NB4 (cell line): ENCODE measurements at regions not wholly inside any gene's neighbourhood (a gene's known extent, or its start where the extent isn't known, plus 50 kb on each side); places are given as distances from the start of the nearest gene placed in this dataset.

Experiments used
- DNase-seq: peaks from one replicate; pipeline ENCODE4 v3.0.0; 2010; ENCODE audit warnings: low read depth
- H3K4me3 ChIP-seq: one replicate; pipeline ENCODE4 v1.5.1; 2011; ENCODE audit warnings: mild to moderate bottlenecking, low read depth, low read length, moderate library complexity
- MYC ChIP-seq: IDR thresholded peaks from 2 replicates; pipeline ENCODE4 v1.6.1; 2011; ENCODE audit warnings: low read depth, low read length
- POLR2A ChIP-seq: IDR thresholded peaks from 2 replicates; pipeline ENCODE4 v1.6.1; 2011; ENCODE audit warnings: mild to moderate bottlenecking; ENCODE audit not compliant: insufficient read length; ENCODE audit errors: extremely low read depth
- TF ChIP-seq, protein P1 (sequence below): IDR thresholded peaks from one replicate; pipeline ENCODE4 v1.5.1; 2012; ENCODE audit warnings: low read depth, low read length
- TF ChIP-seq, protein P2 (sequence below): IDR thresholded peaks from 2 replicates; pipeline ENCODE4 v1.6.1; 2011; ENCODE audit warnings: low read depth, low read length

DNA sequence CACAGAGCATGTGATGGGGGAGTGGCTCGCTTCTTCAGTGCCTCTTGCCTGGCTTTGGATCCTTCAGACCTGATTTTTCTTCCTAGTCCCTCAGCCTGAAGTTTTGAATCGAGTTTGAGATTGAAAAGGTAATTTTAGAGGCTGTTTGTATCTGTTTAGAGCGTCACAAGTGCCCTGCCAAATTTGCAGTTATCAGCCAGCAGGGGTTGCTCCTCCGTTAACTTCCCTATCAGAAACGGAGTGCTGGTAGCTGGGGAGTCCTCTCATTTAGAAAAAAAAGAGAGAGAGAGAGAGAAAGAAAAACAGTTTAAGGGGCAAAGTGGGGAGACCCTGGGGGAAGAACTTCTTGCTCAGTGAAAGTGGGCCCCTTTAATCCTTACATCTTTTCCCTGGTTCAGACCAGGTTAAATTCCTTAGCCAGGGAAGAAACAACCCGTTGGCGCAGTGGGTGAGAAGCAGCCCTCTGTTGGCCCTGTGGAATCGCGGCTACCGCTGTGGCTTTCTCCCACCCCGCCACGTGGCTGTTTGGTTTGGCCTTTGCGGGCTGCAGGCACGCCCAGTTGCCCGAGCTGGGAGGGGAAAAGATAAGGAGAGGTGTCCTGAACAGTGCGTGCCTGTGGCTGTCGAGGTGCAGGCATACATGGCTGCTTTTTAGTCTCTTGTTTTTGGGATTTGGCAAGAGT is 576.7 kb upstream of the ACO1 start:
- peak; percentile 33 for DNase-seq
- no peak overlapping the region for H3K4me3 ChIP-seq
- TF ChIP-seq, protein P1, sequence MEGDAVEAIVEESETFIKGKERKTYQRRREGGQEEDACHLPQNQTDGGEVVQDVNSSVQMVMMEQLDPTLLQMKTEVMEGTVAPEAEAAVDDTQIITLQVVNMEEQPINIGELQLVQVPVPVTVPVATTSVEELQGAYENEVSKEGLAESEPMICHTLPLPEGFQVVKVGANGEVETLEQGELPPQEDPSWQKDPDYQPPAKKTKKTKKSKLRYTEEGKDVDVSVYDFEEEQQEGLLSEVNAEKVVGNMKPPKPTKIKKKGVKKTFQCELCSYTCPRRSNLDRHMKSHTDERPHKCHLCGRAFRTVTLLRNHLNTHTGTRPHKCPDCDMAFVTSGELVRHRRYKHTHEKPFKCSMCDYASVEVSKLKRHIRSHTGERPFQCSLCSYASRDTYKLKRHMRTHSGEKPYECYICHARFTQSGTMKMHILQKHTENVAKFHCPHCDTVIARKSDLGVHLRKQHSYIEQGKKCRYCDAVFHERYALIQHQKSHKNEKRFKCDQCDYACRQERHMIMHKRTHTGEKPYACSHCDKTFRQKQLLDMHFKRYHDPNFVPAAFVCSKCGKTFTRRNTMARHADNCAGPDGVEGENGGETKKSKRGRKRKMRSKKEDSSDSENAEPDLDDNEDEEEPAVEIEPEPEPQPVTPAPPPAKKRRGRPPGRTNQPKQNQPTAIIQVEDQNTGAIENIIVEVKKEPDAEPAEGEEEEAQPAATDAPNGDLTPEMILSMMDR: peak; percentile 42
- TF ChIP-seq, protein P2, sequence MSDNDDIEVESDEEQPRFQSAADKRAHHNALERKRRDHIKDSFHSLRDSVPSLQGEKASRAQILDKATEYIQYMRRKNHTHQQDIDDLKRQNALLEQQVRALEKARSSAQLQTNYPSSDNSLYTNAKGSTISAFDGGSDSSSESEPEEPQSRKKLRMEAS: no peak
- no peak for TF ChIP-seq POLR2A
- TF ChIP-seq MYC: no peak

DNA sequence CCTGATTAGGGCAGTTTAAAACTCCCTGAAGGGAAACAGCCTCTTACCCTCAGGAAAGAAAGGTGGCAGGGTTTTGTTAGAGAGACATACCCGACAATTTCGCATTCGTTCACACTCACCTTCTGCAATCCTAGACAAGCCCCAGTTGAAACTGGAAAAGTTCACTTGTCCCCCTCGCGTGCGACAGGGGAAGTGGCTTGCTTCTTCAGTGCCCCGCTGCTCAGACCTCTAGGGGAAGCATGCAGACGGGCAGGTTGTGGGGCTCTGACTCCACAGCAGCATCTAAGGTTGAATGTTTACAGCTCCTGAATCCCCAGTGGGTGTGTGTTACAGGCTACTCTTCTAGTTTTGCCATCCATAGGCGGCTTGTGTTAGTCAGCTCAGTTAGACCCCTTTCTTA is 575.7 kb upstream of the ACO1 start:
- no peak overlapping the region for H3K4me3 ChIP-seq
- DNase-seq: no peak
- TF ChIP-seq, protein P1: no peak
- TF ChIP-seq POLR2A: no peak
- TF ChIP-seq, protein P2: no peak
- TF ChIP-seq MYC: no peak

DNA sequence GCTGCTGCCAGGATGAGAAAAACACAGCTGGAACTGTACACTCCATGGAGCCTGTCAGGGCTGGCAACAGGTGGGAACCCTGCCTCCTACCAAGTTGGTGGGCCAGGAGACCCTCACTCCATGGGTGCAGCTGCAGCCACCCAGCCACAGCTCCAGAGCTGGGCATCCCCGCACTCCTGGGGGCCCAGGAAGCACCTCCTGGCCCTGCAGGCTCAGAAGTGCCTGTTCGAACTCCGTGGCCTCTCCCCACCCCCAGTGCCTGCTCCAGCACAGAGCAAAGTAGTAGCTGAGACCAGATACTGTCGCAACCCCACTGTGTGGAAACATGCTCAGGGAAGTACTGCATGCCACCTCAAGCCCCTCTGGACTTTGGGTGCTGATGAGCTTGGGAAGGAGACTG is 564.0 kb upstream of the ACO1 start:
- DNase-seq: no peak
- TF ChIP-seq POLR2A (no peak), MYC (no peak)
- TF ChIP-seq, protein P1: no peak
- TF ChIP-seq, protein P2: no peak
- H3K4me3 ChIP-seq: no peak overlapping the region

DNA sequence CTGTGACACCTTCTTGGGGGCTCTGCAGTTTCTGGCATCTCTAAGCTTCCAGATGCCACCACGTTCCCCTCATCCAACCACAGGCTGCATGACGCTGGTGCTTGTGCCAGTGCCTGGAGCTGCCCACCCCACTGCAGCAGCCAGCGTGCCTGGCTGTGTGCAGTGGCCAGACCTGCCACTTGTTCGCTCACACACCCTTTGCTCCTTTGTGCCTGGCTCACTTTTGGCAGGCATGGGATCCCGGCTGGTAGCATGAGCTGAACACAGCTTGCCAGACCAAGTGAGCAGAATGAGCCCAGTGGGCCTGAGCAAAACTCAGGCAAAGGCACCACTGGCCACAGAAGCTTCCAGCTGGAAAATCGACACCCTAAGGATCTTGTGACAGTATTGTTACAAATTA is 562.9 kb upstream of the ACO1 start:
- H3K4me3 ChIP-seq: no peak overlapping the region
- DNase-seq: no peak
- TF ChIP-seq, protein P1: no peak
- no peak for TF ChIP-seq MYC
- TF ChIP-seq, protein P2: no peak
- TF ChIP-seq POLR2A: no peak

DNA sequence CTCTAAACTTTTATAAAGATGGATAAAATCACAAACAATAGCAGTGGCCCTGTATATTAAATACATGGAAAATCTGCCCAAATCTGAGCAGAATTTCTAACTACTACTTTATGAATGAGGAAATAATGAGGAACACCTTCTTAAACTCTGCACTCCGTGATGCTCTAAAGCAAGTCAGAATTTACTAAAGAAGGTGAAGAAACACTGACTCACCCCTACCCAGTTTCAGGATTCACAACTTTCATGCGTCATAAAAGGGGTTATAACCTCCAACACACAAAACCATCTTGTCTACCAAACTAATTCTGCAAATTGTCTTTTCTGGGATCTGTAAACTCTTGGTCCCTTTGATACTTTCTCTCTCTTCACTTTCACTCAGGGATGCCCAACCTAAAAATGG is 561.1 kb upstream of the ACO1 start:
- no peak overlapping the region for H3K4me3 ChIP-seq
- TF ChIP-seq POLR2A (no peak), MYC (no peak)
- TF ChIP-seq, protein P1: no peak
- TF ChIP-seq, protein P2: no peak
- no peak for DNase-seq
